IPS-15b (cell line): ENCODE measurements at regions not wholly inside any gene's neighbourhood (a gene's known extent, or its start where the extent isn't known, plus 50 kb on each side); places are given as distances from the start of the nearest gene placed in this dataset.

Experiments used
- H3K27me3 ChIP-seq: one replicate; pipeline ENCODE4 v1.6.1; 2013; ENCODE audit warnings: low read length; ENCODE audit not compliant: control insufficient read depth, insufficient read depth
- H3K36me3 ChIP-seq: one replicate; pipeline ENCODE4 v1.6.1; 2013; ENCODE audit warnings: low read length; ENCODE audit not compliant: control insufficient read depth, insufficient read depth
- H3K4me1 ChIP-seq: one replicate; pipeline ENCODE4 v1.6.1; 2013; ENCODE audit warnings: mild to moderate bottlenecking, low read length; ENCODE audit not compliant: control insufficient read depth, insufficient read depth
- H3K4me3 ChIP-seq: one replicate; pipeline ENCODE4 v1.5.1; 2013; ENCODE audit warnings: low read depth, low read length
- H3K9ac ChIP-seq: one replicate; pipeline ENCODE4 v1.6.1; 2013; ENCODE audit warnings: low read depth, mild to moderate bottlenecking, low read length
- H3K9me3 ChIP-seq: one replicate; pipeline ENCODE4 v1.6.1; 2013; ENCODE audit warnings: mild to moderate bottlenecking, low read length; ENCODE audit not compliant: control insufficient read depth, insufficient read depth

DNA sequence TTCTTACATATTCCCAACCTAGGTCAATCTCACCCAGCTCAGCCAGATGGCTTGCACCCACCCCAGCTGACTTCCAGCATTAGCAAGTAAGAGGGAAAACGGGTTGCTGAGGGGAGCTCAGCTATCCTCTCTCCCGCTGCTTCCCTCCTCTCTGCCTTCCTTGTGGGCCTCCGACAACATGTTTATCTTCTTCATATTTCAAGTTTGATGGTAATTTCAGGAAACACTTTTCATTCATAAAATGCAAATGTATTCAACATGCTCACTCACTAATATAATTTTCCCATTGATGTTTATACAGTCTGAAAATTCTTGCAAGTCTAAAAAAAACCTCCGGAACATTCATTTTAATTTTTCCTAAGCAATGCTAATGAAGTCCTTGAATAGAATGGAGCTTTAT is 372.5 kb upstream of the B3GAT1 start:
- H3K9me3 ChIP-seq: no peaks in the 10 kb centered on the region
- H3K9ac ChIP-seq: no peak overlapping the region
- H3K4me1 ChIP-seq: no peaks in the 10 kb centered on the region
- no peak overlapping the region for H3K4me3 ChIP-seq
- H3K27me3 ChIP-seq: no peaks in the 10 kb centered on the region
- no peaks in the 10 kb centered on the region for H3K36me3 ChIP-seq

DNA sequence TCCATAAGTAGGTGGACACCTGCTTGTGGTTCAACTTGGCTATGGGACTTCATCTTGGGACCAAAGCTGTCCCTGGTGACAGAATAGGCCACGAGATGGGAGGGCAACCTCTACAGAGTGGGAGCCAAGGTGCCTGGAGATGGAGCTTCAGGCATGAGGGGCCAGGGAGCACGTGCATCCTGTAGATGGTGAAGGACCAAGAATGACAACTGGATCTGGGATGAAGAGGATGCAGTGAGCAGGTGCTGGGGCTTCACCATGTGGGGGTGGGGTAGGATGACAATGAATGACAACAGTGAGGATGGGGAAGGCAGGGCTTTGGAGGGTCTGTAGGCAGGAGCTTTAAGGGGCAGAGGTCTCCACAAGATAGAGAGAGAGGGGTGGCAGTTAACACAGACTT is 372.0 kb upstream of the B3GAT1 start:
- H3K9ac ChIP-seq: no peak overlapping the region
- no peaks in the 10 kb centered on the region for H3K4me1 ChIP-seq
- H3K27me3 ChIP-seq: no peaks in the 10 kb centered on the region
- no peaks in the 10 kb centered on the region for H3K36me3 ChIP-seq
- no peaks in the 10 kb centered on the region for H3K9me3 ChIP-seq
- no peak overlapping the region for H3K4me3 ChIP-seq

DNA sequence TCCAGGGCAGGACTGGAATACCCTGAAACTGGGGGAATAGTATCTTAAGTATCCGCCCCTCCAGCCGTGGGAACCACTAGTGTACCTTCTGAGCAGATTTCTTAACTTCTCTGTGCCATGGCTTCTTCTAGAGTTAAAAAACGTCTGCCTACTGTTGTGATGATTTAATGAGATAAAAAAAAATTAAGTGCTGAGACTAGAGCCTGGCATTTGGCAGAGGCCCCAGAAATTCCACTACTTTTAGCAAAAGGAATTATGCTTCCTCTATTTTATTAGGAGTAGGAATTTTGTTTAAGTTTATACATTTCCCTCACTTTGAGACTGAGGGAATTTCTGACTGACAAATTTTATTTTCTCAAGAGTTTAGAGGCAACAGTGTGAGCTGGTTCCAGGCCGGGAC is 371.2 kb upstream of the B3GAT1 start:
- no peak overlapping the region for H3K4me3 ChIP-seq
- H3K9ac ChIP-seq: no peak overlapping the region
- H3K4me1 ChIP-seq: no peaks in the 10 kb centered on the region
- no peaks in the 10 kb centered on the region for H3K27me3 ChIP-seq
- H3K9me3 ChIP-seq: no peaks in the 10 kb centered on the region
- H3K36me3 ChIP-seq: no peaks in the 10 kb centered on the region

DNA sequence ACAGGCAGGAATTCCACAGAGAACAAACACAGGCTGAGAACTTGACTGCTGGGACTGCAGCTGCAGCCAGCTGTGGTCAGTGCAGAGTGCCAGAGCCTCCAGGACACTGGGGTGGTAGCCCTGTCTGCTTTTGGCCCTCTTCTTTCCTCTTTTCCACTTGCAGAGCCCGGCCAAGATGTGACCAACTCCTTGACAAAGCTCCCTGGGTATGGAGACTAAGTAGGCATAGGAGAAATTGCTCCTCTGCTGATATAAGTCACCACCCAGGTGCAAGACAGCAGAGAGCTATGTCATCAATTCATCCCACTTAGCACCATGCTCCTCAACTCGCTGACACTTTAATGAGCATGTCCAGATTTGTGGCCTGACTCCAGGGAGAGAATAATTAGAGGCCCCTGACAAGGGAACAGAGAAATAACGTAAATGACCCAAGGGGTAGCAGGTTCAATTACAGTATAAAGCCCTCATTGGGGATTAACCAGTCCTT is 369.4 kb upstream of the B3GAT1 start:
- no peak overlapping the region for H3K4me3 ChIP-seq
- H3K9me3 ChIP-seq: no peaks in the 10 kb centered on the region
- no peaks in the 10 kb centered on the region for H3K4me1 ChIP-seq
- H3K9ac ChIP-seq: no peak overlapping the region
- no peaks in the 10 kb centered on the region for H3K36me3 ChIP-seq
- no peaks in the 10 kb centered on the region for H3K27me3 ChIP-seq

- Histone ChIP-seq H3K27me3 (no peaks in the 10 kb centered on the region), H3K4me3 (no peak overlapping the region), H3K4me1 (no peaks in the 10 kb centered on the region), H3K9ac (no peak overlapping the region), H3K9me3 (no peaks in the 10 kb centered on the region), H3K36me3 (no peaks in the 10 kb centered on the region)
Measured at GRCh38 chr11:134780486-134781147, 368.6 kb upstream of the B3GAT1 start.

- H3K36me3 ChIP-seq: no peaks in the 10 kb centered on the region
- H3K27me3 ChIP-seq: no peaks in the 10 kb centered on the region
- no peak overlapping the region for H3K4me3 ChIP-seq
- no peaks in the 10 kb centered on the region for H3K4me1 ChIP-seq
- H3K9me3 ChIP-seq: no peaks in the 10 kb centered on the region
- no peak overlapping the region for H3K9ac ChIP-seq
Measured at GRCh38 chr11:134779179-134779578, 367.1 kb upstream of the B3GAT1 start.

DNA sequence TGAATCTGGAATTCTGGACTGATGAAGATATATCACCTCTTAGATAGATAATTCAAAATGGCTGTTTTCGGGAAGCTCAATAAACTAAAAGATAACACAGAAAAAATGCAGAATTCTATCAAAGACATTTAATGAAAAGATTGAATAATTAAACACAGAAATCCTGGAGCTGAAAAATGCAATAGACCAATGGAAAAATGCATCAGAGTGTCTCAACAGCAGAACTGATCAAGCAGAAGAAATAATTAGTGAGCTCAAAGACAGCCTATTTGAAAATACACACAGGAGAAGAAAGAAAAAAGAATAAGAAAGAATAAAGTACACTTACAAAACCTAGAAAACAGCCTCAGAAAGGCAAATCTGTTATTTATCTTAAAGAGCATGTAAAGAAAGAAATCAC is 356.4 kb upstream of the B3GAT1 start:
- Histone ChIP-seq H3K4me1 (no peaks in the 10 kb centered on the region), H3K36me3 (no peaks in the 10 kb centered on the region), H3K27me3 (no peaks in the 10 kb centered on the region), H3K4me3 (no peak overlapping the region), H3K9ac (no peak overlapping the region), H3K9me3 (no peaks in the 10 kb centered on the region)

- Histone ChIP-seq H3K27me3 (no peaks in the 10 kb centered on the region), H3K9me3 (no peaks in the 10 kb centered on the region), H3K4me1 (no peaks in the 10 kb centered on the region), H3K36me3 (no peaks in the 10 kb centered on the region), H3K9ac (no peak overlapping the region), H3K4me3 (no peak overlapping the region)
Measured at GRCh38 chr11:134765565-134765964, 353.5 kb upstream of the B3GAT1 start.

DNA sequence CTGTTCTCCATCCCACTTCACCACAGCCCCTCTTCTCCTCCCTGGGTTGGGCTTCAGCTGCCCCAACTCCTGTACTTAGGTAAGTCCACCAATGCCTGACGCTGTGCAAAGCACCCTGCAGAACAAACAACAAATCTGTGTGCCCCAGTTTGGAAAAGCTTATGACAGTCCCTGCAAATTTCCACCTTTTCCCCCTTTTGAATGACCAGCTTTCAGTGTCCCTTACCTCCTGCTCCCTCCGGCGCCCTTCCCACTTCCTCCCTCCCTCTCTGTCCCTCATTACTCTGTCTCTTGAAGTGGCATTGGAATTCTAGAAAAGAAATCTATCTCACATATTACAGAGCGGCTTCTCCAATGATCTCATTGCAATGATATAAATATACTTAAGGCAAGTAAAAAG is 352.9 kb upstream of the B3GAT1 start:
- Histone ChIP-seq H3K27me3 (no peaks in the 10 kb centered on the region), H3K4me1 (no peaks in the 10 kb centered on the region), H3K36me3 (no peaks in the 10 kb centered on the region), H3K9me3 (no peaks in the 10 kb centered on the region), H3K9ac (no peak overlapping the region), H3K4me3 (no peak overlapping the region)

- no peaks in the 10 kb centered on the region for H3K4me1 ChIP-seq
- no peak overlapping the region for H3K9ac ChIP-seq
- H3K27me3 ChIP-seq: no peaks in the 10 kb centered on the region
- no peaks in the 10 kb centered on the region for H3K36me3 ChIP-seq
- no peaks in the 10 kb centered on the region for H3K9me3 ChIP-seq
- no peak overlapping the region for H3K4me3 ChIP-seq
Measured at GRCh38 chr11:134764367-134764766, 352.3 kb upstream of the B3GAT1 start.

DNA sequence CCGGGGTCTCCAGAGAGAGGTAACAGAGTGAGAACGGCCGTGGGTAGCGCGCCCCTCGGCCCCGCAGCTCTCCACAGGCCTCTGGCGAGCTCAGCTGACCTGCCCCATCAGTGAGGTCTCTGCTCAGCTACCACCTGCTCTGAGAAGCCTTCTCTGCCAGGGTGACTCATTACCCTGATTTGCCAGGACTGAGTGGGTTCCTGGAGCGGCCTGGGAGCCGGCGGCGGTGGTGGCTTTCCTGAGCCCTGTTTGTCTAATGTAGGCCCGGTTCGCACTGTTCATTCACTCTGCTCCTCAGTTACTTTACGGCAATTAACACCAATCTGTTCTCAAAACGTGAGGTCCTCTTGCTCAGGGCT is 351.0 kb upstream of the B3GAT1 start:
- no peaks in the 10 kb centered on the region for H3K27me3 ChIP-seq
- no peaks in the 10 kb centered on the region for H3K4me1 ChIP-seq
- no peaks in the 10 kb centered on the region for H3K36me3 ChIP-seq
- H3K4me3 ChIP-seq: no peak overlapping the region
- no peaks in the 10 kb centered on the region for H3K9me3 ChIP-seq
- H3K9ac ChIP-seq: no peak overlapping the region

GRCh38 chr11:134762248-134763029 is 350.4 kb upstream of the B3GAT1 start:
- Histone ChIP-seq H3K9ac (no peak overlapping the region), H3K27me3 (no peaks in the 10 kb centered on the region), H3K4me3 (peak overlapping the region; percentile 18), H3K9me3 (no peaks in the 10 kb centered on the region), H3K36me3 (no peaks in the 10 kb centered on the region), H3K4me1 (no peaks in the 10 kb centered on the region)
